Epithelial cell of proximal tubule (primary cell): ENCODE measurements at regions not wholly inside any gene's neighbourhood (a gene's known extent, or its start where the extent isn't known, plus 50 kb on each side); places are given as distances from the start of the nearest gene placed in this dataset.
A peak's percentile ranks its signal among the peaks of the same experiment; 100 is the strongest.
"Not testable (repeated sequence)": the region's sequence is repeated elsewhere in the genome, so short reads cannot be mapped to it uniquely, and the experiment has no call there.

ENCODE experiments used
- DNase-seq: peaks from one replicate; pipeline ENCODE4 v3.0.0-alpha.2; 2011; ENCODE audit warnings: low read depth
- H3K4me3 ChIP-seq: 2 replicates; pipeline ENCODE4 v1.5.1; 2011; ENCODE audit warnings: low read depth, mild to moderate bottlenecking, low read length
- CTCF ChIP-seq: conservative IDR thresholded peaks from 2 replicates; pipeline ENCODE4 v1.5.1; 2012; ENCODE audit warnings: low read depth, mild to moderate bottlenecking, low read length

- no peak for TF ChIP-seq CTCF
- DNase-seq, result no peak
- H3K4me3 ChIP-seq, result no peak overlapping the region
Measured at GRCh38 chr3:185995352-185995751, 57.5 kb upstream of the TRA2B start.

GRCh38 chr3:185992831-185993374 lies 55.1 kb upstream of the TRA2B start:
- TF ChIP-seq CTCF, result no peak
- DNase-seq, result no peak
- no peak overlapping the region for H3K4me3 ChIP-seq

- not testable (repeated sequence) for H3K4me3 ChIP-seq, DNase-seq
Measured at GRCh38 chr3:185990995-185991394, 53.2 kb upstream of the TRA2B start.

GRCh38 chr3:185989511-185989910 lies 51.7 kb upstream of the TRA2B start:
- TF ChIP-seq CTCF, result no peak
- no peak for DNase-seq
- H3K4me3 ChIP-seq, result no peak overlapping the region

- TF ChIP-seq CTCF, result no peak
- no peak overlapping the region for H3K4me3 ChIP-seq
- DNase-seq, result no peak
Measured at GRCh38 chr3:185988816-185989175, 51.0 kb upstream of the TRA2B start.

- no peak overlapping the region for H3K4me3 ChIP-seq
- no peak for DNase-seq
- peak; percentile 24 for TF ChIP-seq CTCF
Measured at GRCh38 chr3:185988080-185988815, 50.4 kb upstream of the TRA2B start.
